GM23248 (cell line): ENCODE measurements at regions not wholly inside any gene's neighbourhood (a gene's known extent, or its start where the extent isn't known, plus 50 kb on each side); places are given as distances from the start of the nearest gene placed in this dataset.

ENCODE experiments used
- DNase-seq: peaks from one replicate; pipeline ENCODE4 v3.0.0-alpha.2; 2015
- H2AFZ ChIP-seq: fragments of 200-600 bp; sonication (generic); 2 replicates; pipeline ENCODE4 v1.6.1; 2016; ENCODE audit warnings: antibody characterized with exemption
- H3F3A ChIP-seq: fragments of 200-600 bp; sonication (generic); 2 replicates; pipeline ENCODE4 v1.6.1; 2016; ENCODE audit warnings: mild to moderate bottlenecking, antibody characterized with exemption, mixed run types; ENCODE audit not compliant: insufficient read depth
- H3K27ac ChIP-seq: fragments of 200-600 bp; sonication (generic); 2 replicates; pipeline ENCODE4 v1.5.1; 2016; ENCODE audit warnings: mild to moderate bottlenecking
- H3K27me3 ChIP-seq: fragments of 200-600 bp; sonication (generic); replicated peaks from 2 replicates; pipeline ENCODE4 v1.6.1; 2016; ENCODE audit warnings: mild to moderate bottlenecking; ENCODE audit not compliant: insufficient read depth
- H3K36me3 ChIP-seq: fragments of 200-600 bp; sonication (generic); 2 replicates; pipeline ENCODE4 v1.6.1; 2016; ENCODE audit warnings: low read depth, mild to moderate bottlenecking
- H3K4me1 ChIP-seq: fragments of 200-600 bp; sonication (generic); 2 replicates; pipeline ENCODE4 v1.6.1; 2016; ENCODE audit warnings: mild to moderate bottlenecking; ENCODE audit not compliant: insufficient read depth
- H3K4me2 ChIP-seq: fragments of 200-600 bp; sonication (generic); one replicate; pipeline ENCODE4 v1.6.1; 2016; ENCODE audit warnings: mild to moderate bottlenecking; ENCODE audit not compliant: unreplicated experiment
- H3K4me3 ChIP-seq: fragments of 200-600 bp; sonication (generic); 2 replicates; pipeline ENCODE4 v1.5.1; 2016; ENCODE audit warnings: mild to moderate bottlenecking
- H3K79me2 ChIP-seq: fragments of 200-600 bp; sonication (generic); 2 replicates; pipeline ENCODE4 v1.6.1; 2016; ENCODE audit warnings: mild to moderate bottlenecking; ENCODE audit not compliant: insufficient read depth
- H3K9ac ChIP-seq: fragments of 200-600 bp; sonication (generic); 2 replicates; pipeline ENCODE4 v1.6.1; 2016; ENCODE audit warnings: mild to moderate bottlenecking
- H3K9me2 ChIP-seq: fragments of 200-600 bp; sonication (generic); 2 replicates; pipeline ENCODE4 v1.6.1; 2016; ENCODE audit warnings: mixed run types, mild to moderate bottlenecking, moderate library complexity; ENCODE audit not compliant: insufficient read depth
- H3K9me3 ChIP-seq: fragments of 200-600 bp; sonication (generic); one replicate; pipeline ENCODE4 v1.6.1; 2017; ENCODE audit warnings: low read depth
- H4K20me1 ChIP-seq: fragments of 200-600 bp; sonication (generic); 2 replicates; pipeline ENCODE4 v1.6.0; 2016; ENCODE audit not compliant: insufficient read depth
- EZH2 ChIP-seq: fragments of 200-600 bp; sonication (generic); IDR thresholded peaks from 2 replicates; pipeline ENCODE4 v1.6.1; 2018; ENCODE audit warnings: antibody characterized with exemption, mild to moderate bottlenecking; ENCODE audit not compliant: insufficient read depth, poor library complexity, severe bottlenecking
- EZH2phosphoT487 ChIP-seq: fragments of 200-600 bp; sonication (generic); IDR thresholded peaks from 2 replicates; pipeline ENCODE4 v1.6.1; 2018; ENCODE audit warnings: antibody characterized with exemption, moderate library complexity, mild to moderate bottlenecking, low read depth; ENCODE audit not compliant: insufficient read depth
- WGBS, 2 experiments: methylation state at CpG; one replicate each; pipeline ENCODE4 v1.1.6; 2015 to 2017; ENCODE audit warnings: low lambda C conversion rate in 2 of 2, low coverage in 1 of 2; ENCODE audit errors: missing lambda C conversion rate in 2 of 2; 5-methylcytosine and 5-hydroxymethylcytosine counted together
- in situ Hi-C: fragments of 300-500 bp; cut with MboI; formaldehyde crosslinking; loops from 2 replicates; pipeline ENCODE4 v1.15.0; 2020

- TF ChIP-seq EZH2 (no peak), EZH2phosphoT487 (no peak)
- H3K4me2 ChIP-seq, result no peak overlapping the region
- H3K4me3 ChIP-seq, result no peak overlapping the region
- WGBS, 2 experiments, result 81 to 89% methylated on average over 16 of the region's 16 CpGs
- H3K79me2 ChIP-seq, result no peaks in the 10 kb centered on the region
- H3K27ac ChIP-seq, result no peak overlapping the region
- H3F3A ChIP-seq, result no peaks in the 10 kb centered on the region
- no peaks in the 10 kb centered on the region for H3K4me1 ChIP-seq
- in situ Hi-C loops, result no loop called here
- no peaks in the 10 kb centered on the region for H3K9me3 ChIP-seq
- H3K27me3 ChIP-seq, result peaks cover 20% of the 10 kb centered on the region
- H4K20me1 ChIP-seq, result no peaks in the 10 kb centered on the region
- no peaks in the 10 kb centered on the region for H3K9me2 ChIP-seq
- no peak overlapping the region for H3K9ac ChIP-seq
- no peak for DNase-seq
- no peaks in the 10 kb centered on the region for H3K36me3 ChIP-seq
- H2AFZ ChIP-seq, result no peak overlapping the region
These were observed 139.9 kb upstream of the PMEPA1 start for GRCh38 chr20:57849521-57850215.

GRCh38 chr20:57849121-57849520, 139.3 kb upstream of the PMEPA1 start:
- Histone ChIP-seq H2AFZ (no peak overlapping the region), H3K4me2 (no peak overlapping the region), H3F3A (no peaks in the 10 kb centered on the region), H3K9me2 (no peaks in the 10 kb centered on the region), H3K79me2 (no peaks in the 10 kb centered on the region), H3K27ac (no peak overlapping the region), H3K4me1 (no peaks in the 10 kb centered on the region), H3K27me3 (peaks cover 20% of the 10 kb centered on the region), H3K9me3 (no peaks in the 10 kb centered on the region), H4K20me1 (no peaks in the 10 kb centered on the region), H3K9ac (no peak overlapping the region), H3K4me3 (no peak overlapping the region), H3K36me3 (no peaks in the 10 kb centered on the region)
- peak; percentile 66 for DNase-seq
- in situ Hi-C loops, result no loop called here
- 19 to 27% methylated on average over 4 of the region's 4 CpGs for WGBS, 2 experiments
- no peak for TF ChIP-seq EZH2phosphoT487
- TF ChIP-seq EZH2, result no peak

- Histone ChIP-seq H3K36me3 (no peaks in the 10 kb centered on the region), H3K9me2 (no peaks in the 10 kb centered on the region), H3K4me1 (no peaks in the 10 kb centered on the region), H3K9me3 (no peaks in the 10 kb centered on the region), H3K4me2 (no peak overlapping the region), H3K27me3 (peaks cover 20% of the 10 kb centered on the region), H3K79me2 (no peaks in the 10 kb centered on the region), H3K9ac (no peak overlapping the region), H4K20me1 (no peaks in the 10 kb centered on the region), H3K27ac (no peak overlapping the region), H3K4me3 (no peak overlapping the region), H3F3A (no peaks in the 10 kb centered on the region), H2AFZ (no peak overlapping the region)
- in situ Hi-C loops, result no loop called here
- TF ChIP-seq EZH2phosphoT487 (no peak), EZH2 (no peak)
- no peak for DNase-seq
These were observed 138.5 kb upstream of the PMEPA1 start for GRCh38 chr20:57848282-57848681.

- Histone ChIP-seq H3K4me2 (no peak overlapping the region), H4K20me1 (no peaks in the 10 kb centered on the region), H3K9me2 (no peaks in the 10 kb centered on the region), H3K36me3 (no peaks in the 10 kb centered on the region), H3K9me3 (no peaks in the 10 kb centered on the region), H2AFZ (no peak overlapping the region), H3K27ac (no peak overlapping the region), H3K79me2 (no peaks in the 10 kb centered on the region), H3K27me3 (peaks cover 20% of the 10 kb centered on the region), H3K4me3 (no peak overlapping the region), H3K4me1 (no peaks in the 10 kb centered on the region), H3F3A (no peaks in the 10 kb centered on the region), H3K9ac (no peak overlapping the region)
- no peak for DNase-seq
- in situ Hi-C loops, result no loop called here
- TF ChIP-seq EZH2 (no peak), EZH2phosphoT487 (no peak)
These were observed 137.3 kb upstream of the PMEPA1 start for GRCh38 chr20:57847104-57847503.
